Skeletal muscle tissue (tissue), 3 donors: ENCODE measurements at regions not wholly inside any gene's neighbourhood (a gene's known extent, or its start where the extent isn't known, plus 50 kb on each side); places are given as distances from the start of the nearest gene placed in this dataset.
A peak's percentile ranks its signal among the peaks of the same experiment; 100 is the strongest.

ENCODE experiments used
- H3K27ac ChIP-seq: one replicate; pipeline ENCODE4 v1.7.0; 2013; ENCODE audit warnings: mild to moderate bottlenecking, low read depth, low read length, inconsistent platforms
- H3K27me3 ChIP-seq, 3 donors: one replicate each; pipeline ENCODE4 v1.7.0; 2013; ENCODE audit warnings: low read length in 3 of 3; ENCODE audit not compliant: control insufficient read depth in 3 of 3, insufficient read depth in 3 of 3
- H3K36me3 ChIP-seq, 3 donors: one replicate each; pipeline ENCODE4 v1.7.0; 2013; ENCODE audit warnings: low read length in 3 of 3; ENCODE audit not compliant: control insufficient read depth in 3 of 3, insufficient read depth in 3 of 3
- H3K4me1 ChIP-seq, 3 donors: one replicate each; pipeline ENCODE4 v1.7.0; 2013; ENCODE audit warnings: low read length in 3 of 3, mild to moderate bottlenecking in 3 of 3; ENCODE audit not compliant: control insufficient read depth in 3 of 3, insufficient read depth in 3 of 3
- H3K4me3 ChIP-seq, 3 donors: one replicate each; pipeline ENCODE4 v1.7.0; 2013; ENCODE audit warnings: low read length in 3 of 3
- H3K9ac ChIP-seq, 3 donors: one replicate each; pipeline ENCODE4 v1.7.0; 2013; ENCODE audit warnings: low read length in 3 of 3, mild to moderate bottlenecking in 3 of 3, moderate library complexity in 2 of 3, low read depth in 1 of 3
- H3K9me3 ChIP-seq, 3 donors: one replicate each; pipeline ENCODE4 v1.7.0; 2013; ENCODE audit warnings: low read length in 3 of 3; ENCODE audit not compliant: control insufficient read depth in 3 of 3
- donor health status: Osteomylitis.

DNA sequence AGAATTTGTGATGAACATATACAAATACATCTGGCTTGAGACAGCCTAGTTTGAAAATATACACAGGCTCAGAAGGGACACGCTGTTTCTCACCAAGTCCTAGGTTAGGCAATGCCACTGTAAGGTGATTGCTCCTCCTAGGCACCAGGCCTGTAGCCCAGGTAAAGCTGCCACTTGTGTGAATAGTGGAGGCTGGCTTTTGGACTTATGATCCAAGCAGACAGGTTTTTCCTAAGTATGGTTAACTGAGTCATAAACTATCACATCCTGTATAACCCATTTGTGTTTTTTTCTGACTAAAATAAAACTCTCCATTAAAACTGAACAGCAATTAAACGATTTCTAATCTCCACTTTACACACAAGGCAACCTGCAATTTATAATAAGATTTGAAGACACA lies 81.0 kb downstream of the SEMA4F start:
- H3K9me3 ChIP-seq, result no peaks in the 10 kb centered on the region
- no peak overlapping the region for H3K4me3 ChIP-seq
- no peak overlapping the region for H3K27ac ChIP-seq
- H3K4me1 ChIP-seq, result no peaks in the 10 kb centered on the region
- no peaks in the 10 kb centered on the region for H3K27me3 ChIP-seq
- no peak overlapping the region for H3K9ac ChIP-seq
- no peaks in the 10 kb centered on the region for H3K36me3 ChIP-seq

DNA sequence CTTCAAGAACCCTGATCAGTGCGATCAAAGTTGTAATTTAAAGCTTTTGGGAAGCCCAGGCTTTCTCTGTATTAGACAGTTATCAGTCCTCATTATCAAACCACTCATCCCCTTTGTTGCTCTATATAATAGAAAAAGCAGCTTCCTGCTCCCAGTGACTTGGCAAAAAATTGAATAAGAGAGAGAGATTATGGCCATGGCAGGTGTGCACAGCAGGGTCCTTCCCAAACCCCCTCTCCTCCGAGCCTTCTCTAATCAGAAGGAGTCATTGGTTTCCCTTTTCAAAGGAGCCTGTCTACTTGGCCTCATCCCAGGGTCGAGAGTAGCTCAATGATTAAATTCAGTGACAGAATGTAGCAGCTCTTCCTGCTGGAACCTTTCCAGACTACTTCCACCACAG lies 81.5 kb downstream of the SEMA4F start:
- Histone ChIP-seq H3K4me1 (peaks cover 0 to 1% (median under 1%) of the 10 kb centered on the region in 3 donors), H3K27ac (no peak overlapping the region), H3K9ac (no peak overlapping the region), H3K4me3 (no peak overlapping the region), H3K36me3 (no peaks in the 10 kb centered on the region), H3K27me3 (no peaks in the 10 kb centered on the region), H3K9me3 (no peaks in the 10 kb centered on the region)

DNA sequence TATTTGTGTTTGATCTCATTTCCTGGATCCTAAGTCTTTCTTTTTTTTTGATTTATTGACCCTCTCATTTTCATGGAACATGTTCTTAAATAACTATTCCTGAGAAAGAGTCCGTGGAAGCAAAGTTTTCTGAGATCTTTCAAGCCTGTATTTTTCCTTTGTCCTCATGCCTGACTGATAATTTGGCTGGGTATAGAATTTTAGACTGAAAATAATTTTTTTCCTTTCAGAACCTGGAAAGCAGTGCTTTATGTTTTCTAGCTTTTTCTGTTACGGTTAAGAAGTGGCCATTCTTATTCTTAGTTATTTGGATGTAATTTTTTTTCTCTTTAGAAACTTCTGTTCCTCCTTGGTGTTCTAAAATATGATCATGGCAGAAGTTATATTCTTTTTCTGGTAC lies 82.5 kb downstream of the SEMA4F start:
- Histone ChIP-seq H3K9ac (no peak overlapping the region), H3K4me1 (peaks cover 0 to 9% (median 5%) of the 10 kb centered on the region in 3 donors), H3K9me3 (no peaks in the 10 kb centered on the region), H3K27ac (no peak overlapping the region), H3K4me3 (no peak overlapping the region), H3K36me3 (no peaks in the 10 kb centered on the region), H3K27me3 (no peaks in the 10 kb centered on the region)

DNA sequence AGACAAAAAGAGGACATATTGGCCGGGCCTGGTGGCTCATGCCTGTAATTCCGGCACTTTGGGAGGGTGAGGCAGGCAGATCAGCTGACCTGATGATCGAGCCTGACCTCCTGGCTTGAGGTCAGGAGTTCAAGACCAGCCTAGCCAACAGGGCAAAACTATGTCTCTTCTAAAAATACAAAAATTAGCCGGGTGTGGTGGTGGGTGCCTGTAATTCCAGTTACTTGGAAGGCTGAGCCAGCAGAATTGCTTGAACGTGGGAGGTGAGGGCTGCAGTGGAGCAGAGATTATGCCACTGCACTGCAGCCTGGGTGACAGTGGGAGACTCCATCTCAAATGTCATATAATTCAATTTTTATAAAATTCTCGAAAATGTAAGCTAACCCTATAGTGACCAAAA lies 84.5 kb downstream of the SEMA4F start:
- Histone ChIP-seq H3K9me3 (no peaks in the 10 kb centered on the region), H3K36me3 (no peaks in the 10 kb centered on the region), H3K27me3 (no peaks in the 10 kb centered on the region), H3K27ac (no peak overlapping the region), H3K4me1 (peaks cover 5 to 16% (median 9%) of the 10 kb centered on the region in 3 donors), H3K9ac (no peak overlapping the region), H3K4me3 (no peak overlapping the region)

DNA sequence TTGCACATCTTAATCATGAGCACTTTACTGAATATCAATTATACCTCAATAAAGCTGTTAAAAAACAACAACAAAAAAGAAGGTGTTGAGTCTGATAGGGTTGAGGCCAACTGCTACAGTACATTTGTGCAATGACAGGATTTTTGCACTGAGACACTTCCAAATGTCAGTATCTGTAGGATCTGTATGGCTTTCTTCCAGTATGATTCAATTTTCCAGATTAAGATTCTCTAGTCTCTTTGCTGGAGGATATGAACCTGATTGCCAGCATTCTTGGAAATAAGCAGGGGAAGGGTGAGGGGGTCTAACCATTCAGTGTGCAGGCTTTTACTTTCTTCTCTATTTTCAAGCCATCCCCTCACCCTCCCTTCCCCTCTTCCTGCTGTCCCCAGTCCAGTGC lies 85.1 kb downstream of the SEMA4F start:
- H3K36me3 ChIP-seq, result no peaks in the 10 kb centered on the region
- H3K4me1 ChIP-seq, result peaks cover 5 to 16% (median 9%) of the 10 kb centered on the region in 3 donors
- no peak overlapping the region for H3K27ac ChIP-seq
- no peak overlapping the region for H3K9ac ChIP-seq
- no peaks in the 10 kb centered on the region for H3K9me3 ChIP-seq
- no peaks in the 10 kb centered on the region for H3K27me3 ChIP-seq
- no peak overlapping the region for H3K4me3 ChIP-seq

DNA sequence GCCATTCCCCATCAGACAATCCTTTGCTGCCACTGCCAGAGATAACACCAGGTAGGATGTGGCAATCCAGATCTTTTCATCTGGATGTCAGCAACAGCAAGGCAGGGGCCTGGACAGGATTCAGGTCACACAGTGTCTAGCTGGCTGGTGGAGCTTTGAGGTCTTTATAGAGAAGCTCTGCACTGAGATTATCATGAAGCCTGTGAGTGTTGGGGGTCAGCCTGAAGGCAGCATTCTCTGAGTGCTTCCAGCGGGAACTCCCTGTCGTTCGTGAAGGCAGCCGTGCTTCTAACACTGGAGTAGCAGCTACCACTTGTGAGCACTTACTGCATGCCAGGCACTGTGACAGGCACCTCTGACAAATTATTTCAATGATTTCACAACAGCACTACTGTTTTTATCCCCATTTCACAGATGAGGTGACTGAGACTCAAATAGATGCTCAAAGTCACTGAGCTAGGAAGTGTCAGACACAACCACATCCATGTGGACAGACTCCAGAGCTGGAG lies 85.7 kb downstream of the SEMA4F start:
- H3K27me3 ChIP-seq, result no peaks in the 10 kb centered on the region

DNA sequence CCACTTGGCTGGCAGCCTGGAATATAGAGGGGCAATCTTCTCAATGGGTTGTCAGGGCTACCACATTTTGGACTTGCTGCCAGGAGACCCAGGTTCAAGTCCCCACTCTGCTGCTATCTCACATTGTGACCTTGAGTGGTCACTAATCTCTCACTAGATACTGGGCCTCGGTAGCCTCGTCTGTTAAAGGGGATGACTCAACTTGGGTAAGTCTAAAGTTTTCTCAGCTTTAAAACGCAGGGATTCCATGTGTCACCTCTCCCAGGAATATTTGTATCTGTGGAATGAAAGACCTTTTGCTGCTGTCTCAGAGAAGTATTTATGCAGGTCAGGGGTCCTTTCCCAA lies 86.3 kb downstream of the SEMA4F start:
- Histone ChIP-seq H3K9me3 (no peaks in the 10 kb centered on the region), H3K27me3 (no peaks in the 10 kb centered on the region), H3K36me3 (no peaks in the 10 kb centered on the region), H3K4me3 (no peak overlapping the region), H3K9ac (no peak overlapping the region), H3K4me1 (peaks cover 5 to 16% (median 9%) of the 10 kb centered on the region in 3 donors), H3K27ac (no peak overlapping the region)

More for the DNA sequence above, 85.7 kb downstream of the SEMA4F start:
- H3K4me3 ChIP-seq, result no peak overlapping the region
- H3K9ac ChIP-seq, result no peak overlapping the region
- H3K36me3 ChIP-seq, result no peaks in the 10 kb centered on the region
- no peak overlapping the region for H3K27ac ChIP-seq
- H3K4me1 ChIP-seq, result peaks cover 5 to 16% (median 9%) of the 10 kb centered on the region in 3 donors
- no peaks in the 10 kb centered on the region for H3K9me3 ChIP-seq

DNA sequence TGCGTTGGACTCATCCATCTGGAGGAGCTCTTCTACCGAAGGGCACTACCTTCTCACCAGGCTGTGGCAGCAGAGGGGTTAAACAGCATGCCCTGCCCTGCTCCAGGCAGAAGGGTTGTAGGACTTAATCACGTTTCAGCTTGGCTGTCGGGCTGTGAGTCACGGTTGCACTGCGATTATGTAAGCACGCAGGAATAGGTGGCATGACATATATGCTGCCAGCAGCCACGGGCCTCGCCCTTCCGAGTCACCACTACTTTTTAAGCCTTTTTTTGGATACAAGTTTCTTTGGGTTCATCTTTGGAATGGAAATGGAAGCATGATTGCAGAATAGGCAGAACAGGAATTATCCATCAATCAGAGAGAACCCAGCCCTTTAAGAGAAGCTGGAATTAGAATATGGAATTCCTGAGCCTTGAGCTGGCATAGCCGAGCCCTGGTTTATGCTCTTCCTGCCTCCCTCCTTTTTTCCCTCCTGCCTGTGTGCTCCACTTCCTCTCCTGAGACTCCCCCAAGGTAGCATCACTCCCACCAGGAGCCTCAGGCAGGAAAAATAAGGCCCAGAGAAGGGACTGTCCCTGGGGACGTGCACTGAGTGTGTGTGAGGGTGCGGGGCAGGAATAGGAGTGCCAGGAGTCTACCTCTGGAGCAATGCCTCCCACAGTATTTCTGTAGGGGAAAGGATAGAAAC lies 86.8 kb downstream of the SEMA4F start:
- Histone ChIP-seq H3K9me3 (no peaks in the 10 kb centered on the region), H3K4me3 (peak overlapping the region in 1 of 3 donors; percentile 13), H3K27me3 (no peaks in the 10 kb centered on the region), H3K36me3 (no peaks in the 10 kb centered on the region), H3K27ac (no peak overlapping the region), H3K4me1 (peaks cover 5 to 16% (median 9%) of the 10 kb centered on the region in 3 donors), H3K9ac (no peak overlapping the region)

DNA sequence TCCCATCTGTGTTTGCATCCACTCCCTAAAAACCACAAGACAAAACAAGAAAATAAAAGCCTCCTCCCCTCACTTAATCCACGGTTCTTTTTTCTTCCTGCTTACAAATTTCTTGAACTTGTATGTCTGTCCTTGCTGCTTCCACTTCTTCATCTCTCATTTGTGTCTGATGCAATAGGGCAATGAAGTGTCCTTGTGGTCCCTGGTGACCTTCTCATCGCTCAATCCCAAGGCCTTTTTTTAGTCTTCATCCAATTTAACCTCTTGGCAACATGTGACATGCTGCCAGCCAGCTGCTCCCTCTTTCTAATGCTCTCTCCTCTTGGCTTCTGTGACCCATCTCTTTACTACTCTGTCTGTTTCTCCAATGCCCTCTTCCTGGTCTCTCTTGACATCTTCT lies 87.6 kb downstream of the SEMA4F start:
- no peak overlapping the region for H3K9ac ChIP-seq
- no peaks in the 10 kb centered on the region for H3K9me3 ChIP-seq
- no peaks in the 10 kb centered on the region for H3K27me3 ChIP-seq
- no peak overlapping the region for H3K4me3 ChIP-seq
- H3K36me3 ChIP-seq, result no peaks in the 10 kb centered on the region
- H3K4me1 ChIP-seq, result peaks cover 5 to 16% (median 9%) of the 10 kb centered on the region in 3 donors
- no peak overlapping the region for H3K27ac ChIP-seq

DNA sequence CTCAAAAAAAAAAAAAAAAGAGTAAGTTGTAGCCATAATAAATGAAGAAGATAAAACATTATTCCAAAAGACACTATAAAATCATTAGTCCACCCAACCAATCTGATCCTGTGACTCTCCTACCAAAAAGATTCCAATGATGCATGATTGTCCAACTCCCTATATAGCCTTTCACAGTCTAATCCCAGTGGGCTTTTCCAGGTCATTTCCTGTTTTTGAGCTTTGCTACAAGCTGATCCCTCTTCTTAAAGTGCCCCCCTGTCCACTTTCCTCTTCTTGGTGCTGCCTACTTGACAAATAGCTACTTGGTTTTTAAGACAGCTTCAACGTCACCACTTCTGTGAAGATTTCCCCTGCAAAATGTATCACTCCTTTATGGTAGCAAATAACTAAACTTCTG lies 88.4 kb downstream of the SEMA4F start:
- Histone ChIP-seq H3K36me3 (no peaks in the 10 kb centered on the region), H3K9ac (no peak overlapping the region), H3K27ac (no peak overlapping the region), H3K9me3 (no peaks in the 10 kb centered on the region), H3K4me3 (no peak overlapping the region), H3K4me1 (peaks cover 5 to 16% (median 9%) of the 10 kb centered on the region in 3 donors), H3K27me3 (no peaks in the 10 kb centered on the region)
